Pancreas (tissue), 10 donors: ENCODE measurements at regions not wholly inside any gene's neighbourhood (a gene's known extent, or its start where the extent isn't known, plus 50 kb on each side); places are given as distances from the start of the nearest gene placed in this dataset.

ENCODE experiments used
- ATAC-seq, 4 donors: fragments of 200-7000 bp; cut with Tn5 transposase; one replicate each; pipeline versions ENCODE4 v1.8.0 to v1.9.1; 2020; ENCODE audit warnings: mild to moderate bottlenecking in 4 of 4, moderate library complexity in 4 of 4
- DNase-seq, 6 donors: peaks; one replicate each; pipeline ENCODE4 v3.0.0-alpha.2; 2020
- FAIRE-seq: peaks from 2 replicates; lab custom pipeline; 2012; peaks lifted over from hg19 to GRCh38; lab: Jason Lieb, UNC
- H3K27ac ChIP-seq, 4 donors: fragments of 200-600 bp; sonication (generic); 1 replicate in 3 of 4; 2 replicates in 1 of 4; pipeline versions ENCODE4 v1.5.0 to v1.8.0; 2020
- H3K27me3 ChIP-seq, 4 donors: fragments of 200-600 bp; one replicate each; pipeline ENCODE4 v1.8.0; 2021
- H3K36me3 ChIP-seq, 3 donors: fragments of 200-600 bp; sonication (generic) in 1 of 3; one replicate each; pipeline versions ENCODE4 v1.5.0 to v1.8.0; 2020 to 2021
- H3K4me1 ChIP-seq, 3 donors: fragments of 200-600 bp; one replicate each; pipeline ENCODE4 v1.8.0; 2021
- H3K4me3 ChIP-seq, 4 donors: fragments of 200-600 bp; sonication (generic) in 2 of 4; one replicate each; pipeline versions ENCODE4 v1.5.0 to v1.8.0; 2020 to 2021
- H3K9me3 ChIP-seq, 4 donors: fragments of 200-600 bp; one replicate each; pipeline ENCODE4 v1.8.0; 2021
- WGBS, 2 donors: extraction: QIAGEN DNeasy Blood & Tissue Kit; methylation state at CpG; one replicate each; pipeline ENCODE4 v1.1.7; 2013; 5-methylcytosine and 5-hydroxymethylcytosine counted together
- intact Hi-C, 3 donors: fragments of 100-400 bp; cut with DNase I; formaldehyde crosslinking; loops; one replicate each; pipeline versions ENCODE4 v1.11.1 to v1.14.2; 2022
- TF ChIP-seq, protein P1 (sequence below), 4 donors: fragments of 200-600 bp; sonication (generic) in 3 of 4; IDR thresholded peaks; one replicate each; pipeline versions ENCODE4 v1.5.0 to v1.8.0; 2021; ENCODE audit warnings: antibody characterized with exemption in 4 of 4
- donor health status: healthy with polysubstance abuse.
- donor health status: DM: no; HTN: no; CAD: no; lungs with moderate emphysema.
- donor health status: DM: no; HTN: no; CAD: no.
- donor health status: control.
- donor health status: control.
- donor health status: Bipolar disorder and iron deficiency.
- donor health status: DM: yes; HTN: yes; CAD: no.
- donor health status: DM: no; HTN: no; CAD: no.
- donor health status: DM: no; HTN: no; CAD: no.
- donor health status: DM: yes; HTN: yes; CAD: no.

DNA sequence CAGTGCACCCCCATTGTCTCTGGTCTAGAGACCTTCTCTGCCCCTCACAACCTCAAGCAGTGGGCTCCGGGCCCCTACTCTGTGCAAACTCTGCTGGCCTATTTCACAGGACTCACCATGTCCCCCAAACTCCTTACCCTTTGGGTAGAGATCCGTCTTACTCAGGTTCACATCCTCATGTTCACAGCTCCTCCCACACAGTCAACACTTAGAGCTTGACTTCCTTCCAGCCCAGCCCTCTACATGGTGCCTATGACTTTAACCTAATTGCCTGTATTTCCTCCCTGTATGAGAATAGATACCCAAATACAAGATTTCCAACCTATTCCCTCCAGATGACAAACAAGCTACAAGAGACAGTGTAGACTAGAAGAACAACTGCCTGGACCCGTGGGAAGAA is 528.6 kb upstream of the JARID2 start:
- Histone ChIP-seq H3K27ac (no peak overlapping the region), H3K9me3 (no peaks in the 10 kb centered on the region), H3K4me1 (no peaks in the 10 kb centered on the region), H3K4me3 (no peak overlapping the region), H3K36me3 (no peaks in the 10 kb centered on the region), H3K27me3 (no peaks in the 10 kb centered on the region)
- FAIRE-seq (no peak), DNase-seq (no peak), ATAC-seq (no peak)
- TF ChIP-seq, protein P1, sequence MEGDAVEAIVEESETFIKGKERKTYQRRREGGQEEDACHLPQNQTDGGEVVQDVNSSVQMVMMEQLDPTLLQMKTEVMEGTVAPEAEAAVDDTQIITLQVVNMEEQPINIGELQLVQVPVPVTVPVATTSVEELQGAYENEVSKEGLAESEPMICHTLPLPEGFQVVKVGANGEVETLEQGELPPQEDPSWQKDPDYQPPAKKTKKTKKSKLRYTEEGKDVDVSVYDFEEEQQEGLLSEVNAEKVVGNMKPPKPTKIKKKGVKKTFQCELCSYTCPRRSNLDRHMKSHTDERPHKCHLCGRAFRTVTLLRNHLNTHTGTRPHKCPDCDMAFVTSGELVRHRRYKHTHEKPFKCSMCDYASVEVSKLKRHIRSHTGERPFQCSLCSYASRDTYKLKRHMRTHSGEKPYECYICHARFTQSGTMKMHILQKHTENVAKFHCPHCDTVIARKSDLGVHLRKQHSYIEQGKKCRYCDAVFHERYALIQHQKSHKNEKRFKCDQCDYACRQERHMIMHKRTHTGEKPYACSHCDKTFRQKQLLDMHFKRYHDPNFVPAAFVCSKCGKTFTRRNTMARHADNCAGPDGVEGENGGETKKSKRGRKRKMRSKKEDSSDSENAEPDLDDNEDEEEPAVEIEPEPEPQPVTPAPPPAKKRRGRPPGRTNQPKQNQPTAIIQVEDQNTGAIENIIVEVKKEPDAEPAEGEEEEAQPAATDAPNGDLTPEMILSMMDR (IDR thresholded peaks at IDR 0.05): no peak
- 74 to 83% methylated on average over 3 of the region's 3 CpGs for WGBS, 2 donors
- intact Hi-C loops: no loop called here

DNA sequence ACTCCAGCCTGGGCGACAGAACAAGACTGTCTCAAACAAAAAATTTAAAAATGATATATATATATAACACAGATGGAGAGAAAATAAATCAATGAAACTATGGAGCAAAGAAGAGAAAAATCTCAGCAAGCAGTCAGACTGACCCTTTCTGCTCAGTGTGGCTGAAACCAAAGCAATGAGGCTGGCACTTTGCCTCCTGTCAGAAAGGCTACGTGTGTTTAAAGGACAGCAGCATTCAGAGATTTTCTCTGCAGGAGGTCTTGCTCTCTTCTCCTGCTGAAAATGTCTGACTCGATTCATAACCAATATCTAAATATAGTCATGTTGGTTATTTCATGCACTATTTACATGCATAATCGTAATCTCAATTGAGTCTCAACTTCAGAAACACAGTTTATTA is 527.0 kb upstream of the JARID2 start:
- intact Hi-C loops: no loop called here
- FAIRE-seq (no peak), ATAC-seq (no peak), DNase-seq (no peak)
- Histone ChIP-seq H3K27ac (no peak overlapping the region), H3K36me3 (no peaks in the 10 kb centered on the region), H3K27me3 (no peaks in the 10 kb centered on the region), H3K9me3 (no peaks in the 10 kb centered on the region), H3K4me1 (no peaks in the 10 kb centered on the region), H3K4me3 (no peak overlapping the region)
- TF ChIP-seq, protein P1 (IDR thresholded peaks at IDR 0.05): no peak
- 54 to 66% methylated on average over 4 of the region's 4 CpGs for WGBS, 2 donors

DNA sequence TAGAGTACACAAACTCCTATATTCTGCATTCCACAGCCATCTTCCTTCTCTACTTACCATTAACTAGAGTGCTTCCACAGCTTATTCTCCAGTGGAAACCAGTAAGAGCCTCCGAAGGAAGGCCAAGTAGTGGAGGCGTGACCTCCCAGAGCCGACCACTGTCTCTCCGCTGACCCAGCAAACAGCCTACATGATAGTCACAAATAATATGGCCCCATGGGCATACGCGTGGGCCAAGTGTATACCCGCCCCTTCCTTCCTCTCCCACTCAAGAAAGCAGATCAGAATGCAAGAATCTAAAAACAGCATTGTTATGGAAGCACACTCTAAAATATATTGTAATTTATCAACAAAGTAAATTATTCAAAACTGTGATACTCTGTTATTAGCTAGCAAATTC is 526.6 kb upstream of the JARID2 start:
- TF ChIP-seq, protein P1 (IDR thresholded peaks at IDR 0.05): no peak
- DNase-seq (no peak), ATAC-seq (no peak), FAIRE-seq (no peak)
- no peak overlapping the region for H3K27ac ChIP-seq
- WGBS, 2 donors: 81 to 92% methylated on average over 7 of the region's 7 CpGs
- H3K27me3 ChIP-seq: no peaks in the 10 kb centered on the region
- H3K4me3 ChIP-seq: no peak overlapping the region
- no peaks in the 10 kb centered on the region for H3K4me1 ChIP-seq
- no peaks in the 10 kb centered on the region for H3K36me3 ChIP-seq
- intact Hi-C loops: no loop called here
- no peaks in the 10 kb centered on the region for H3K9me3 ChIP-seq

DNA sequence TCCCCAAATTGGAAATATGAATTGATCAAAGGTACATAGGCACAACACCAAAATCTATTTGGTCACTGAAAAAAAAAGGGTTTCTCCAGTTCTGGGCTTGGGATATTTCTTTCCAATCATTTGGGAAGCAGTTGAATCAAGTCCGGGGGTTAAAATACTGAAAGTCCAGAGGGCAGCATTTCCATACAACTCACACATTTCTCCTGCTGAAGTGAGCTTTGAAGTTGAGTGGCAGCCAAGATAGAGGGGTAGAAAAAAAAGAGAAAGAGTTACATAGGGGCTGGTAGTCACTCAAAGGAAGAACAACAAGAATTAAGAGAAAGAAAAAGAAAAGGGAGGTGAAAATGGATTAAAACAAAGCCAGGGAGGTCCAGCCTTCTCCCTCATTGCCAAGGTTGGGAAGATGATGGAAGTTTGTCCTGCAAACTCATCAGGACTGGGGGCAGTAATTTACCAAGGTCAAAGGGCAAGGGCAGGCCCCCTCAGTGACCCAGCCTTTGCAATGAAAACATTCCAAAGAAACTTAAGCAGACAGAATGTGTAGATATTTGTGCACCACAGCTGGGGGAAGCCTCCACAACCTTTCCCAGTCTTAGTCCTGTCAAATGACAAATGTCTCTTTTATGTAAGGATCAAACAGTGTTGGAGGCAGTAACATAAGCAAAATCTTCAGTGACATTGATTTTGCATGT is 525.3 kb upstream of the JARID2 start:
- intact Hi-C loops: no loop called here
- DNase-seq: no peak
- H3K4me1 ChIP-seq: no peaks in the 10 kb centered on the region
- no peak for FAIRE-seq
- H3K27ac ChIP-seq: peak overlapping the region in 2 of 4 donors; percentile 3 to 5
- no peak for ATAC-seq
- no peak overlapping the region for H3K4me3 ChIP-seq
- H3K9me3 ChIP-seq: no peaks in the 10 kb centered on the region
- H3K36me3 ChIP-seq: no peaks in the 10 kb centered on the region
- 13 to 32% methylated on average over 1 of the region's 1 CpG for WGBS, 2 donors
- H3K27me3 ChIP-seq: no peaks in the 10 kb centered on the region
- TF ChIP-seq, protein P1 (IDR thresholded peaks at IDR 0.05): no peak

DNA sequence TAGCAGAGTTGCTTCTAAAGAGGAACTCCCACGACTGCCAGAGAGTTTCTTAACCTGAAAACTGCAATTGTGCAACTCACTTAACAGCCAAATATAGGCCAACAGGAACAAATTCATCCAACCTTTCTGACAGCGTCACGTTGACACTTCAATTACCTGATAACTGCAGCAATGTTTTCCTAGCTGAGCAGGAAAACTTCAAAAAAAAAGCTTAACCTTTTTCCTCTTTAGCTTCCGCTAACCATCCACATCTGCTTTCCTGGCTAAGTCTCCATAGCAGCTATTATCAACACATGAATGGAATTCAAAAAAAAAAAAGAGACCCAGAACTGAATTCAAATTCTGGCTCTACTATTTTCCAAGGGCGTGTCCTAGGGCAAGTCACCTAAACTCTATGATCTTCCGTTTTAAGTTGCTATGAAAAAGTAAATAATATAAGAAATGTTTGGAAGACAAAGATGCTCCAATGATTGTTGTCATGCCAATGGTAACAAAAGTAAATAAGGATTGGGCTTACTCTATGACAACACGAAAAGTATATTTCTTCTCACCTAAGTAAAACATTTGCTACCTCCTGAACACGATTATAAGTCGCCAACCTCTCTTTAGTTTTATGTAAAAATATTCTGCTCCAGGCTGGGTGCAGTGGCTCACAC is 524.6 kb upstream of the JARID2 start:
- intact Hi-C loops: no loop called here
- ATAC-seq (peak in 3 of 4 donors; percentile 72 to 85 (median 81)), FAIRE-seq (no peak), DNase-seq (no peak)
- no peaks in the 10 kb centered on the region for H3K27me3 ChIP-seq
- peak overlapping the region in 2 of 4 donors; percentile 3 to 23 for H3K27ac ChIP-seq
- H3K36me3 ChIP-seq: no peaks in the 10 kb centered on the region
- H3K4me1 ChIP-seq: no peaks in the 10 kb centered on the region
- WGBS, 2 donors: 23 to 24% methylated on average over 9 of the region's 9 CpGs
- H3K9me3 ChIP-seq: no peaks in the 10 kb centered on the region
- TF ChIP-seq, protein P1 (IDR thresholded peaks at IDR 0.05): no peak
- H3K4me3 ChIP-seq: no peak overlapping the region
